Dermis blood vessel endothelial cell (primary cell): ENCODE measurements at regions not wholly inside any gene's neighbourhood (a gene's known extent, or its start where the extent isn't known, plus 50 kb on each side); places are given as distances from the start of the nearest gene placed in this dataset.

Experiments used
- DNase-seq: peaks from one replicate; pipeline ENCODE4 v3.0.0; 2010

- no peak for DNase-seq
These were observed 253.5 kb downstream of the BAMBI start for GRCh38 chr10:28930514-28931495.

DNA sequence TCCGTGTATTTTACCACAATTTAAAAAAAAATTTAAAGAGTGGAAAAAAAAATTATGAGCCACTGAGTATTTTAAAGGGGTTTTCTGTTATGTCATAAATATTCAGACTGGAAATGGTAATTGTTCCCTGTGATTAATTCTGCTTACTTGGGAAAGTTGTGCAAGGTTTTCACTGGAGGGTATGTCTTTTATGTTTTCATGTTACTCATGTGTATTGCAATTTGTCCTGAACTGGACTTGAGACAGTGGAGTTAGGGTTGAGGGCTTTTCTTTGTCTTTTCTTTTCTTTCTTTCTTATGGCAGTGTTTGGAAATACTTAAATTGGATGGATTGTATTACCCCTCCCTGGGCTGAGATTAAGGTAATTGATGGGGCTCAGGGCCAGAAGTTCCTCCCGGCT, 257.7 kb downstream of the BAMBI start:
- no peak for DNase-seq

- no peak for DNase-seq
These were observed 260.6 kb downstream of the BAMBI start for GRCh38 chr10:28937959-28938358.

DNA sequence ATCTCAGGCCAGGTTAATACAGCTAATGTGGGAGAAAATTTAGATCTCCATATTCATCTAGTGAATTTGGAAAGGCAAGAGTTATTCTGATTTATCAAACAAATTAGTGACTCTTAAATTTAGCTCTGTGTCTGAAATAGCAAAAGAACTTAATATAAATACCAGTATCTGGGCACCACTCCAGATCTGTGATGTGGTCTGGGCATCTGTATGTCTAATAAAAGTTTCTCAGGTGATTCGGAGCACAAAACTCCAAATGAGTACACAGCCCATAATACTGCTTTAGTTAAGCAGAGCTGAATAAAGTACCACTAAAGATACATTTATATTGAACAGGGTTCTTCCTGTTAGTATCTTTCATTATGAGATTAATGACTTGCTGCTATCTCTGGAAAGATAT, 261.4 kb downstream of the BAMBI start:
- DNase-seq, result no peak

DNA sequence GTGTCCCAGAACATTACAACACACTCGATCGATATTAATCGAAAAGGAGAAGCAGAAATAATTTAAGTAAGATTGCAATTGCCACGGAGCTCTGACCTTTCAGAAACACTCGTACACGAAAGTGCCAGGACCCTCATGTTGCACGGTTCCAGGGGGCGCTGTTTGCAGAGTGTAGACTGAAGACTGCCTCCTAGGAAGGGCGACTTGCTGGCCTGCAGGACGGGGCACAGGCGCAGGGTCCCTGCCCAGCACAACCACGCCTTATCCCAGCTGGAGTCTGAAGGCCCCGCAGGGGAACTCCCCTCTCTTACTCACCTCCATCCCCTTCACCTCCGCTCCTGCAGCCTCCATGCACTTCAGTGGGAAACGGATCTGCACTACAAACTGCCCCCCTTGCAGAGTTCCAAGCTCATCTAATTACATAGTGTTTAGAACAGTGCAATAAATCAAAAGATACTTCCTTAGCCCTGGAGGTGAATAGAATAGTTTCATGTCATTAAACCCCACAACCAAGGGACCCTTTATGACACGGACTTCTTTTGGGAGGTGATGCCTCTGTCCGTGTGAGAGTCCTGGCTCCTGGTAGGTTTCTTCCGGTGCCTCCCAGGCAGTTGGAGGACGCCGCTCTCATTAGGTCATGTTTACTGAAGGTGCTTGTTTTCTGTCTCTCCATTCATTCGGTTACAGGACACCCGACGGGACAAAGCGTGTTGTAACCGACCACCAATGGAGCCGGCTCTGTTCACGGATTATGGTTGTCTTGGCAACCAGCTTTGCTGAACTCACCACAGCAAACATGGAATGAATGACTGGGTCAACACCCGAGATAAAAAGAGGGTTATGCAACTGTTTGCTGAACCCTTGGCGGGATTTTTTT, 262.2 kb downstream of the BAMBI start:
- DNase-seq, result no peak

DNA sequence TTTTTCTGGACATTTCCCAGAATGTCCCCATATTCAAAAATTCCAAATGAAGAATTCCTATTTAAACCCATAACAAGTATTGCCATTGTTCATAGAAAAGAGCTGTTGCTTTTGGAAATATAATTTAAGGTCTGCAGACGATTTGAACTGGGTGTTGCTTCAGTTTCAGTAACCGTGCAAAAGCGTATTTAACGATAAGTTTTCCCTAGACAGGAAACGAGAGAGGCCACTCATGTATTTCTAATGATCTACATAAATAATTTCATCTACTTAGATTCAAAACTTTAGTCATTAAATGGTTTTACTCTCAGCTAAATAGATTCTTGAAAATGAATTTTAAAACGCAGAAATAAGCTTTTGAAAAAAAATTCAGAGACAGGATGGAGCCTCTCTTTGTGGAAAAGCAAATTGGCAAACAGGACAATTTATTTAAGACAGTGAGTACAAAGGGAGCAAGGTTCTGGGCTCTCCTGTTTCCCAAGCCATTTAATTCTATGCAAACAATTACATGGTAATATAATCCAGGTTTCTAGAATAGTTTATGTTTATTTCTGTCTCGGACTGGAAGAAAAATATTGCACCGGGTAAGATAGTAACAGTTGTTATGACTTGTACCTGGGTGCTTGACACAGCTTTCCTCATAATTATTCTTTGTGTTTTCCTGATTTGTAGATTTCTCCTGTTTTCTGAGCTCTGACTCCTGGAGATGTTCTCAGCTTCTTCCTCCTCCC, 263.0 kb downstream of the BAMBI start:
- DNase-seq, result no peak

DNA sequence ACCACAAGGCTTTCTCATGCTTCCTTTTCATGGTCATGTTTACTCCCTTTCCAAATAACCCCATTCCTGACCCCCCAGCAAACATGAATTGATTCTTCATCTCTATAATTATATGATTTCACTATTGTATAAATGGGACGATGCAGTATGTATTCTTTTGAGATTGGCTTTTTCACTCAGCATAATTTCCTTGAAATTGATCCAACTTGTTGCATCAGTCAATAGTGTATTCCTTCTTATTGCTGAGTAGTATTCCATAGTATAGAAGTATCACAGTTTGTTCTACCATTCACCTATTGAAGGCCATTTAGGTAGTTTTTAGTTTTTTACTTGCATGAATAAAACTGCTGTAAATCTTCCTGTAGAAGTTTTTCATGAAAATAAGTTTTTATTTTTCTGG, 264.7 kb downstream of the BAMBI start:
- DNase-seq, result no peak

GRCh38 chr10:28945959-28946358, 268.6 kb downstream of the BAMBI start:
- no peak for DNase-seq

DNA sequence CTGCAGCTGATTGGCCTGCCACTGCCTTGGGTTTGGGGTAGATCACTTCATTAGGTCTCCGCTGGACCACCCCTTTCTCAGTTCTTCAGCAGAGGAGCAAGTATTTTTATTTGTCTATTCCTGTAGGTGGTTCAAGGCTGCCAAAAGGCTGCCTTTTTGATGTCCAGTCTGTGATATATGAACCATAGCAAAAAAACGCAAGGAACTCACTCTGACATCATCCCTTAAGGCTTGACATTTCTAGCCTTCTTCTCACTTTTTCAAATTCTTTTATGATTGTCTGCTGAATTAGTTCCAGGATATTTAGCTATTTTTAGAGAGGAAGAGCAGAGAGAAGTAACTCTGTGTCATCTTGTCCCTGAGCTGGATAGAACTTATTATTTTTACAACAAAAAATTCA, 269.2 kb downstream of the BAMBI start:
- no peak for DNase-seq

- no peak for DNase-seq
These were observed 269.9 kb downstream of the BAMBI start for GRCh38 chr10:28947171-28947570.

GRCh38 chr10:28948046-28948445, 270.7 kb downstream of the BAMBI start:
- DNase-seq, result no peak

GRCh38 chr10:28949005-28950004, 272.0 kb downstream of the BAMBI start:
- no peak for DNase-seq

- no peak for DNase-seq
These were observed 274.2 kb downstream of the BAMBI start for GRCh38 chr10:28951484-28951883.

- DNase-seq, result no peak
These were observed 275.2 kb downstream of the BAMBI start for GRCh38 chr10:28952523-28952922.

- no peak for DNase-seq
These were observed 276.9 kb downstream of the BAMBI start for GRCh38 chr10:28954211-28954610.

DNA sequence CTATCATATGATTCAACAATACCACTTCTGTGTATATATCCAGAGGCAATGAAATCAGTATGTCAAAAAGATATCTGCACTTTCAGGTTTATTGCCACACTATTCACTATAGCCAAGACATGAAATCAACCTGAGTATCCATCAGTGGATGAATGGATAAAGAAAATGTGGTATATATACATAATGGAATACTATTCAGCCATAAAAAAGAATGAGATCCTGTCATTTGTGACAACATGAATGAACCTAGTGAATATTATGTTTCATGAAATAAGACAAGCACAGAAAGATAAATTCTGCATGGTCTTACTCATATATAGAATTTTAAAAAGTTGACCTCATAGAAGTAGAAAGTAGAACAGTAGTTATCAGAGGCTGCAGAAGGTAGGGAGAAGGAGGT, 281.1 kb downstream of the BAMBI start:
- DNase-seq, result no peak

DNA sequence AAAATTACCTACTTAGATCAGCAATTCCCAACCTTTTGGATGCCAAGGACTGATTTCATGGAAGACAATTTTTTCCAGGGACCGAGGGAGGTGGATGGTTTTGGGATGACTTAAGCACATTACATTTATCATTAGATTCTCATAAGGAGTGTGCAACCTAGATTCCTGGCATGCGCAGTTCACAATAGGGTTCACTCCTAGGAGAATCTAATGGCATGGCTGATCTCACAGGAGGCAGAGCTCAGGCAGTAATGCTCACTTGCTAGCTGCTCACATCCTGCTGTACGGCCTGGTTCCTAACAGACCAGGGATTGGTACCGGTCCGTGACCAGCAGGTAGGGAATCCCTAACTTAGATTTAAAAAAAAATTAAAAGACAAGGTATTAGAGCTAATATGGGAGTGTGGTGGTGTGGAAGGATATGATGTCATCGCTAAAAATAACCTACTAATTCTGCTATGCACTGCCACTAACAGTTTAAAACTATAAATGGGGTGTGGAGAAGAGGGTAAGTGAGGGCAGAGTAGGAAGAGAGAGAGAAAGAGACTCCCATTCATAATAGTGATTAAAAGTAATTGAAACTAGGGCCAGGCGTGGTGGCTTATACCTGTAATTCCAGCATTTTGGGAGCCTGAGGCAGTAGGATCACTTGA, 282.7 kb downstream of the BAMBI start:
- DNase-seq, result no peak

- DNase-seq, result no peak
These were observed 285.4 kb downstream of the BAMBI start for GRCh38 chr10:28962768-28963167.

GRCh38 chr10:28963539-28964221, 286.4 kb downstream of the BAMBI start:
- no peak for DNase-seq

DNA sequence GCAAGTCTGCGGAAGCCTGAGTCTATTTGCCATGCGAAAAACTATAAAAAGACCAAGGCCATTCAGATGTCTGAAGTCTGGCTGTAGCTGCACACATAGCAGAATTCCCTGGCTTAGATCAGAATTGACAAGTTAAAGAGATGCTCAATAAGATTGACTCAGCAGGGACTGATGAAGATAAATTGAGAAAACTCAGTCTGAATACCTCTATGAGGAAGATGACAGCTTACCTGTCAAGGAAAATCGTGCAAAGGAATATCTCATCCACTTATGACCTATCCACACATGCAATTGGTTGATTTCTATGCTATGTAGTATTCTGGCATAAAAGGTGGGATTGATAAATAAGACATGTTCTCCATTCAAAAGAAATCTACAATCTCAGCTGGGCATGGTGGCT, 288.6 kb downstream of the BAMBI start:
- no peak for DNase-seq
